GM18861 (cell line): ENCODE measurements at regions not wholly inside any gene's neighbourhood (a gene's known extent, or its start where the extent isn't known, plus 50 kb on each side); places are given as distances from the start of the nearest gene placed in this dataset.
"Not testable (repeated sequence)": the region's sequence is repeated elsewhere in the genome, so short reads cannot be mapped to it uniquely, and the experiment has no call there.

ENCODE experiments used
- ATAC-seq: cut with Tn5 transposase; IDR thresholded peaks from one replicate; pipeline ENCODE4 v1.9.1; 2021; ENCODE audit not compliant: unreplicated experiment

DNA sequence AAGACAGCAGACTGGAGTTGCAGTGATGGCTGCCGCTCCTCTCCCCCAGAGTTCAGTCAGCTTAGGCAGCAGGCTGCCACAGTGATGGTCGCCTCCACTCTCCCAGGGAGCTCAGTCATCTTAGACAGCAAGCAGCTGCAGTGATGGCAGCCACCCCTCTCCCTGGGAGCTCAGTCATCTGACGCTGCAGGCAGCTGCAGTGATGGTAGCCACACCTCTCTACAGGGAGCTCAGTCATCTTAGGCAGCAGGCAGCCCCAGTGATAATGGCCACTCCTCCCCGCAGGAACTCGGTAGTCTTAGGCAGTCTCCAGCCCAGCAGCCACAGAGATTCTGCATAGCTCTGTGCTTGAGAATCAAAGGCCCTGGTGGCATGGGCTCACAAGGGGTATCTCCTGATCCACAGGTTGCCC, 582.7 kb downstream of the DTWD2 start:
- no peak for ATAC-seq

GRCh38 chr5:118397236-118397635, 591.1 kb downstream of the DTWD2 start:
- ATAC-seq: no peak

- no peak for ATAC-seq
Observed at GRCh38 chr5:118392491-118392890, 595.9 kb downstream of the DTWD2 start.

- not testable (repeated sequence) for ATAC-seq
Observed at GRCh38 chr5:118382931-118383330, 605.4 kb downstream of the DTWD2 start.

- no peak for ATAC-seq
Observed at GRCh38 chr5:118379470-118379869, 608.9 kb downstream of the DTWD2 start.

- no peak for ATAC-seq
Observed at GRCh38 chr5:118378959-118379358, 609.4 kb downstream of the DTWD2 start.

- no peak for ATAC-seq
Observed at GRCh38 chr5:118377420-118377819, 610.9 kb downstream of the DTWD2 start.

- ATAC-seq: no peak
Observed at GRCh38 chr5:118371973-118372831, 616.1 kb downstream of the DTWD2 start.

- no peak for ATAC-seq
Observed at GRCh38 chr5:118366429-118366828, 621.9 kb downstream of the DTWD2 start.

GRCh38 chr5:118365718-118366117, 622.6 kb downstream of the DTWD2 start:
- no peak for ATAC-seq

GRCh38 chr5:118354797-118355196, 633.5 kb downstream of the DTWD2 start:
- no peak for ATAC-seq

DNA sequence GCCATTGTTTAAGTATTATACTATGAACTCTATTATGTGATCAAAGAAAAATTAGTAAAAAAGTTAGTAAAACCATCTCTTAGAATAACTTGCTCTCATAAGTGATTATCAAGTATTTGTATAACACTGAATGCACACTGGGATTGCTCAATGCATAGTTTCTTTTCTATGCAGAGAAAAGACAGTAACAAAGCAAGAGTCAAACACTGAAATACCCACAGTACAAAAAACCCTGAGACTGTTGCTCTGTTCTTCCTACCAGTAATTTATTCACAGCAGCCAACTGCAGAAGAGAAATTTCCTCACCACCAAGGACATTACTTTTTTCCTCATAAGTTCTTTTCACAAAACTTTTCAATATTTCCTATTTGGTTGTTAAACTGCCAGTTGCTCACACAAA, 634.4 kb downstream of the DTWD2 start:
- ATAC-seq: no peak

DNA sequence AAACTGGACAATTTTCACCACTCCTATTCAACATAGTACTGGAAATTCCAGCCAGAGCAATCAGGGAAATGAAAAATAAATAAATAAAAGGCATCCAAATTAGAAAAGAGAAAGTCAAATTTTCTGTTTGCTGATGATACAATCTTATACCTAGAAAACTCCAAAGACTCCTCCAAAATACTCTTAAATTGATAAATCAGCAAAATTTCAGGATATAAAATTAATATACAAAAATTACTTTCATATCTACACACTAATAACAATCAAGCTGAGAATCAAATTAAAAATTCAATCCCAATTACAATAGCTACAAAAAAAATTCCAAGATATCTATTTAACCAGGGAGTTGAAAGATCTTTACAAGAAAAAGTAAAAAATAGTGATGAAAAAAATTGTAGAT, 651.9 kb downstream of the DTWD2 start:
- no peak for ATAC-seq

DNA sequence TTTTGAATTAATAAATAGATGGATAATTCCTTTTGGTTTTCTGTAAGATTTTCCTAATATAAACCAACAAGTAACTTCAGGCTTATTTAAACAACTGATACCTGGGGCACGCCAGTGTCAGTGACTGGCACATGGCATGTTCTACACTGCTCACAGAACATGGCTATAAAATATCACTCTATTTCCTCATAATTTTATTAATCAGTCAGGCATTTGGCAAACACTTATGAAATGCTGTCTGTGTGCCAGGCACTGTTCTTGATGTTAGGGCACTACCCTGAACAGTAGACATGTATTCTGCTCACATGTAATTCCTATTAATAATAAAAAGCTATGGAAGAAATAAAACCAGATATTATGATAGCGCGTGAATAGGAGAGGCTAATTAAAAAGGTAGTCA, 661.0 kb downstream of the DTWD2 start:
- no peak for ATAC-seq

- no peak for ATAC-seq
Observed at GRCh38 chr5:118326481-118327045, 661.8 kb downstream of the DTWD2 start.

- ATAC-seq: no peak
Observed at GRCh38 chr5:118325931-118326330, 662.4 kb downstream of the DTWD2 start.

DNA sequence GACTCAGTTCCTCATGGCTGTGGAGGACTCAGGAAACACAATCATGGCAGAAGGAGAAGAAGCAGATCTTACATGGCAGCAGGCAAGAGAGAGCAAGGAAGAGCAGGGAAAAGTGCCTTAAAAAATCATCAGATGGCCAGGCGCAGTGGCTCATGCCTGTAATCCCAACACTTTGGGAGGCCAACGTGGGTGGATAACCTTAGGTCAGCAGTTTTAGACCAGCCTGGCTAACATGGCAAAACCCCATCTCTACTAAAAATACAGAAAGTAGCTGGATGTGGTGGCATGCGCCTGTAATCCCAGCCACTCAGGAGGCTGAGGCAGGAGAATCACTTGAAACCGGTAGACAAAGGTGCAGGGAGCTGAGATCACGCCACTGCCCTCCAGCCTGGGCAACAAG, 664.6 kb downstream of the DTWD2 start:
- not testable (repeated sequence) for ATAC-seq

DNA sequence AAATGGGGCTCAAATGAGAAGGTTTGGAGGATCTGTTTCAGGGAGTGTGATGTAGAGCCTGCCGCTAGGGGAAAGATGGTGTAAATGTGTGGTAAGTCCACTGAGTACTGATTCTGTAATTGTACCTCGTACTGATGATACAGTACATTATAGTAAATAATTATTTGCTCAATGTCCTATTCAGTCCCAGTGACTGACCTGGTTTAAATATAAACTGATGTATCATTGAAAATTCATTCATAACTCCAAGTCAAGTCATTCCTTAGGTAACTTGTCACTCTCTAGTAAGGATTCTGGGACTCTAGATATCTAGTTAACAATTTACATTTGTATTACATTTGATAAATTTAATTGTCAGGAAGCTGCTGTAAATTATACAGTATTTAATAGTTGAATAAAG, 667.3 kb downstream of the DTWD2 start:
- no peak for ATAC-seq

- ATAC-seq: no peak
Observed at GRCh38 chr5:118320121-118320520, 668.2 kb downstream of the DTWD2 start.

GRCh38 chr5:118314931-118315330, 673.4 kb downstream of the DTWD2 start:
- no peak for ATAC-seq

- ATAC-seq: no peak
Observed at GRCh38 chr5:118311103-118311819, 677.1 kb downstream of the DTWD2 start.

- ATAC-seq: no peak
Observed at GRCh38 chr5:118310401-118310800, 677.9 kb downstream of the DTWD2 start.
